ENCODE measurements at regions not wholly inside any gene's neighbourhood (a gene's known extent, or its start where the extent isn't known, plus 50 kb on each side); places are given as distances from the start of the nearest gene placed in this dataset.
"Not testable (repeated sequence)": the region's sequence is repeated elsewhere in the genome, so short reads cannot be mapped to it uniquely, and the experiment has no call there.

DNA sequence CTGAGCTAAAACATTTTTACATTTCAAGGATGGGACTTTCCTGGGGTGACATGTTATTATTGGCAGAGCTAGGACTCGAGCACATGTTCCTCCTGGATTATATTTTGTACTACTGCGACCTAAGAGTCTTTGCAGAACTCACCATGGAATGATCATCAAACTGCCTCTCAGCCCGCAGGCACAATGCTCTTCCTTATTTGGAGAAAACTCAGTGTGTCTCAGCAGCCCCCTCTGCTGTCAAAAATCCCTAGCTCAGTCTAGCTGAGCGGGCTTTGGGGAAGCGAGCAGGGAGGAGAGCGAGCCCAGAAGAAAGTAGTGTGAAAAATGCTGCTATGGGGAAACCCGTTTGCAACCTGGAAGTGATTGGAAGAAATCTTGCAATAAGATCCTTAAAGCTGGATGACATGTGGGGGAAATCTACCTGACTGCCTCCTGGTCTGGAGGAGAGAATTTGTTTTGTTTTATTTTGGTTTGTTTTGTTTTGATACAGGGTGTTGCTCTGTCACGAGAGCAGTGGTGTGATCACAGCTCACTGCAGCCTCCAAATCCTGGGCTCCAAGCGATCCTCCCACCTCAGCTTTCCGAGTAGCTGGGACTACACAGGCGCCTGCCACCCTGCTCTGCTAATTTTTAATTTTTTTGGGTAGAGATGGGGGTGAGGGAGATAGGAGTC is 89.9 kb upstream of the CLINT1 start:
- Histone ChIP-seq H3K9me3 (ENCODE audit: insufficient read depth, low read depth, low read length) (no peaks in the 10 kb centered on the region), H3K27ac (ENCODE audit: low read depth, low read length) (peak overlapping the region; percentile 63), H3K27me3 (ENCODE audit: insufficient read depth, low read length) (no peaks in the 10 kb centered on the region), H3K9ac (ENCODE audit: low read depth, low read length) (peak overlapping the region; percentile 47; the same call in 1 of the 2 replicates), H3K4me1 (ENCODE audit: insufficient read depth, low read length) (peaks cover 17% of the 10 kb centered on the region), H3K36me3 (ENCODE audit: insufficient read depth, low read length) (no peaks in the 10 kb centered on the region), H3K4me3 (ENCODE audit: low read length) (no peak overlapping the region)
- 23% methylated on average over 11 of the region's 11 CpGs for WGBS

DNA sequence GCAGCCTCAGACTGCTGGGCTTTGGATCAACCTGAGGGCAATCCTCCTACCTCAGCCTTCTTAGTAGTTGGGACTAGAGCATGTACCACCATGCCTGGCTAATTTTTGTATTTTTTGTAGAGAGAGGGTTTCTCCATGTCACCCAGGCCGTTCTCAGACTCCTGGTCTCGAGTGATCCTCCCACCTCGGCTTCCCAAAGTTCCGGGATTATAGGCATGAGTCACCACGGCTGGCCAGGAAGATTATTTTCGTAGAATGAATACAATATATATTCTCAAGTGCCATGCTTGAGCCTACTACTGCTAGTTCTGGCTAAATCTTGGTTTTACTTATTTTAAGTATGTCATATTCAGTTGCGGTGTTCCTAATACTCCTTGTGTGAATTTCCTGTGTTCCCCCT is 88.2 kb upstream of the CLINT1 start:
- WGBS = 86% methylated on average over 7 of the region's 7 CpGs
- H3K4me1 ChIP-seq (ENCODE audit: insufficient read depth, low read length) = peaks cover 18% of the 10 kb centered on the region
- no peaks in the 10 kb centered on the region for H3K36me3 ChIP-seq (ENCODE audit: insufficient read depth, low read length)
- no peaks in the 10 kb centered on the region for H3K9me3 ChIP-seq (ENCODE audit: insufficient read depth, low read depth, low read length)
- no peak overlapping the region for H3K9ac ChIP-seq (ENCODE audit: low read depth, low read length)
- H3K27ac ChIP-seq (ENCODE audit: low read depth, low read length) = no peak overlapping the region
- H3K27me3 ChIP-seq (ENCODE audit: insufficient read depth, low read length) = no peaks in the 10 kb centered on the region
- H3K4me3 ChIP-seq (ENCODE audit: low read length) = no peak overlapping the region

GRCh38 chr5:157945822-157946221 is 86.9 kb upstream of the CLINT1 start:
- not testable (repeated sequence) for H3K36me3 ChIP-seq (ENCODE audit: insufficient read depth, low read length); H3K4me3 ChIP-seq (ENCODE audit: low read length); H3K27ac ChIP-seq (ENCODE audit: low read depth, low read length); H3K9ac ChIP-seq (ENCODE audit: low read depth, low read length); H3K9me3 ChIP-seq (ENCODE audit: insufficient read depth, low read depth, low read length); H3K27me3 ChIP-seq (ENCODE audit: insufficient read depth, low read length)
- peaks cover 16% of the 10 kb centered on the region for H3K4me1 ChIP-seq (ENCODE audit: insufficient read depth, low read length)
- WGBS = 70% methylated on average over 4 of the region's 5 CpGs

DNA sequence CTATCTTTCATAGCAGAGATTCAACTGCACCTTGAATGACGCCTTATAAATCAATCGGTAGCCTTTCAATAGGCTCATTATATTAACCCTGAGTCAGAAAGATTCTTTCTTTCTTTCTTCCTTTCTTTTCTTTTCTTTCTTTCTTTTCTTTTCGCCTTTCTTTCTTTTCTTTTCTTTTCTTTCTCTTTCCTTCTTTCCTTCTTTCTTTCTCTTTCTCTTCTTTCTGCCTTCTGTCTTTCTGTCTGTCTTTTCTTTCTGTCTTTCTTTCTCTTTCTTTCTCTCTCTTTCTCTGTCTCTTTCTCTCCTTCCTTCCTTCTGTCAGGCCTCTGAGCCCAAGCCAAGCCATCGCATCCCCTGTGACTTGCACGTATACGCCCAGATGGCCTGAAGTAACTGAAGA is 86.0 kb upstream of the CLINT1 start:
- WGBS = 46% methylated on average over 6 of the region's 6 CpGs
- H3K9ac ChIP-seq (ENCODE audit: low read depth, low read length) = no peak overlapping the region

GRCh38 chr5:157944077-157944633 is 85.2 kb upstream of the CLINT1 start:
- Histone ChIP-seq H3K27ac (ENCODE audit: low read depth, low read length) (peak overlapping the region; percentile 32; the same call in 1 of the 2 replicates), H3K9ac (ENCODE audit: low read depth, low read length) (no peak overlapping the region), H3K4me3 (ENCODE audit: low read length) (no peak overlapping the region), H3K9me3 (ENCODE audit: insufficient read depth, low read depth, low read length) (no peaks in the 10 kb centered on the region), H3K4me1 (ENCODE audit: insufficient read depth, low read length) (peaks cover 15% of the 10 kb centered on the region), H3K36me3 (ENCODE audit: insufficient read depth, low read length) (no peaks in the 10 kb centered on the region), H3K27me3 (ENCODE audit: insufficient read depth, low read length) (no peaks in the 10 kb centered on the region)
- WGBS = 34% methylated on average over 6 of the region's 6 CpGs

More for the DNA sequence above, 86.0 kb upstream of the CLINT1 start:
- H3K27me3 ChIP-seq (ENCODE audit: insufficient read depth, low read length) = no peaks in the 10 kb centered on the region
- H3K4me1 ChIP-seq (ENCODE audit: insufficient read depth, low read length) = peaks cover 16% of the 10 kb centered on the region
- H3K4me3 ChIP-seq (ENCODE audit: low read length) = no peak overlapping the region
- no peaks in the 10 kb centered on the region for H3K9me3 ChIP-seq (ENCODE audit: insufficient read depth, low read depth, low read length)
- no peak overlapping the region for H3K27ac ChIP-seq (ENCODE audit: low read depth, low read length)
- H3K36me3 ChIP-seq (ENCODE audit: insufficient read depth, low read length) = no peaks in the 10 kb centered on the region

- no peaks in the 10 kb centered on the region for H3K27me3 ChIP-seq (ENCODE audit: insufficient read depth, low read length)
- no peaks in the 10 kb centered on the region for H3K36me3 ChIP-seq (ENCODE audit: insufficient read depth, low read length)
- H3K9me3 ChIP-seq (ENCODE audit: insufficient read depth, low read depth, low read length) = no peaks in the 10 kb centered on the region
- H3K9ac ChIP-seq (ENCODE audit: low read depth, low read length) = no peak overlapping the region
- no peak overlapping the region for H3K4me3 ChIP-seq (ENCODE audit: low read length)
- H3K4me1 ChIP-seq (ENCODE audit: insufficient read depth, low read length) = peaks cover 12% of the 10 kb centered on the region
- no peak overlapping the region for H3K27ac ChIP-seq (ENCODE audit: low read depth, low read length)
- WGBS = no CpG with 5 or more reads among the region's 1 CpG
These were observed 83.7 kb upstream of the CLINT1 start for GRCh38 chr5:157942595-157942994.

DNA sequence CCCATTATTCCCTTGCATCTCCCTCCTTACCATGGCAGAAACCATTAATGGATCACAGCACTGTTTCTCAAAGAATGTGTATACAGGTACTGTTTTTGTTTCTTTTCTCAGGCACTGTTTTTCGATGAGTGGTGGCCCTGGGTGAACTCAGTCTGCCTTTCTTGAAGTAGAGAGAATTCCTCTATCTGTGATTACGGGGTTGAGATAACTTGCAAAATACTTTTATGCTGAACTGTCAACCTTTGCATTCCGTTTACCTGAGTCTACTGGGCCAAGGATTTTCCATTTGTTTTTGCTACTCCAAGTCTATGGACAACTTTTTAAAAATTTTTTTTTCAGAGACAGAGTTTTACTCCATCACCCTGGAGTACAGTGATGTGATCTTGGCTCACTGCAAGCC is 82.7 kb upstream of the CLINT1 start:
- Histone ChIP-seq H3K36me3 (ENCODE audit: insufficient read depth, low read length) (no peaks in the 10 kb centered on the region), H3K27ac (ENCODE audit: low read depth, low read length) (no peak overlapping the region), H3K9ac (ENCODE audit: low read depth, low read length) (no peak overlapping the region), H3K9me3 (ENCODE audit: insufficient read depth, low read depth, low read length) (no peaks in the 10 kb centered on the region), H3K4me3 (ENCODE audit: low read length) (no peak overlapping the region), H3K4me1 (ENCODE audit: insufficient read depth, low read length) (peaks cover 12% of the 10 kb centered on the region), H3K27me3 (ENCODE audit: insufficient read depth, low read length) (no peaks in the 10 kb centered on the region)
- 96% methylated on average over 3 of the region's 3 CpGs for WGBS

- not testable (repeated sequence) for H3K9me3 ChIP-seq (ENCODE audit: insufficient read depth, low read depth, low read length); H3K27ac ChIP-seq (ENCODE audit: low read depth, low read length); H3K4me3 ChIP-seq (ENCODE audit: low read length); H3K36me3 ChIP-seq (ENCODE audit: insufficient read depth, low read length); H3K9ac ChIP-seq (ENCODE audit: low read depth, low read length); H3K27me3 ChIP-seq (ENCODE audit: insufficient read depth, low read length); H3K4me1 ChIP-seq (ENCODE audit: insufficient read depth, low read length)
- WGBS = 93% methylated on average over 6 of the region's 6 CpGs
These were observed 79.2 kb upstream of the CLINT1 start for GRCh38 chr5:157938101-157938500.

- H3K4me1 ChIP-seq (ENCODE audit: insufficient read depth, low read length); H3K4me3 ChIP-seq (ENCODE audit: low read length): not testable (repeated sequence)
- 99% methylated on average over 3 of the region's 3 CpGs for WGBS
These were observed 78.0 kb upstream of the CLINT1 start for GRCh38 chr5:157936776-157937501.

GRCh38 chr5:157934600-157934999 is 75.7 kb upstream of the CLINT1 start:
- Histone ChIP-seq H3K36me3 (ENCODE audit: insufficient read depth, low read length) (no peaks in the 10 kb centered on the region), H3K27me3 (ENCODE audit: insufficient read depth, low read length) (no peaks in the 10 kb centered on the region), H3K9me3 (ENCODE audit: insufficient read depth, low read depth, low read length) (0 out of 2 replicates have a peak, but pooled peaks cover 4% of the 10 kb centered on the region), H3K4me1 (ENCODE audit: insufficient read depth, low read length) (no peaks in the 10 kb centered on the region), H3K27ac (ENCODE audit: low read depth, low read length) (no peak overlapping the region), H3K9ac (ENCODE audit: low read depth, low read length) (no peak overlapping the region), H3K4me3 (ENCODE audit: low read length) (no peak overlapping the region)
- WGBS = 92% methylated on average over 3 of the region's 3 CpGs

More at GRCh38 chr5:157936776-157937501, 78.0 kb upstream of the CLINT1 start:
- not testable (repeated sequence) for H3K27ac ChIP-seq (ENCODE audit: low read depth, low read length); H3K27me3 ChIP-seq (ENCODE audit: insufficient read depth, low read length); H3K36me3 ChIP-seq (ENCODE audit: insufficient read depth, low read length); H3K9ac ChIP-seq (ENCODE audit: low read depth, low read length); H3K9me3 ChIP-seq (ENCODE audit: insufficient read depth, low read depth, low read length)

GRCh38 chr5:157933005-157933404 is 74.1 kb upstream of the CLINT1 start:
- no peak overlapping the region for H3K27ac ChIP-seq (ENCODE audit: low read depth, low read length)
- no peak overlapping the region for H3K4me3 ChIP-seq (ENCODE audit: low read length)
- H3K4me1 ChIP-seq (ENCODE audit: insufficient read depth, low read length) = no peaks in the 10 kb centered on the region
- 0 out of 2 replicates have a peak, but pooled peaks cover 4% of the 10 kb centered on the region for H3K9me3 ChIP-seq (ENCODE audit: insufficient read depth, low read depth, low read length)
- no peak overlapping the region for H3K9ac ChIP-seq (ENCODE audit: low read depth, low read length)
- no peaks in the 10 kb centered on the region for H3K27me3 ChIP-seq (ENCODE audit: insufficient read depth, low read length)
- 90% methylated on average over 5 of the region's 5 CpGs for WGBS
- H3K36me3 ChIP-seq (ENCODE audit: insufficient read depth, low read length) = no peaks in the 10 kb centered on the region
